CD4-positive, alpha-beta T cell treated with Interleukin-6 for 4 hours (primary cell): ENCODE measurements at regions not wholly inside any gene's neighbourhood (a gene's known extent, or its start where the extent isn't known, plus 50 kb on each side); places are given as distances from the start of the nearest gene placed in this dataset.
"Not testable (repeated sequence)": the region's sequence is repeated elsewhere in the genome, so short reads cannot be mapped to it uniquely, and the experiment has no call there.

Experiments
- DNase-seq: peaks from one replicate; pipeline ENCODE4 v3.0.0-alpha.2; 2020; ENCODE audit warnings: mixed read lengths

GRCh38 chr3:178141305-178141684, 394.9 kb upstream of the KCNMB2 start:
- DNase-seq = not testable (repeated sequence)

- DNase-seq = no peak
Observed at GRCh38 chr3:178146406-178146831, 389.8 kb upstream of the KCNMB2 start.

GRCh38 chr3:178147001-178147400, 389.2 kb upstream of the KCNMB2 start:
- DNase-seq = no peak

- no peak for DNase-seq
Observed at GRCh38 chr3:178152031-178152806, 384.0 kb upstream of the KCNMB2 start.

- no peak for DNase-seq
Observed at GRCh38 chr3:178152988-178153387, 383.2 kb upstream of the KCNMB2 start.

- no peak for DNase-seq
Observed at GRCh38 chr3:178155521-178155920, 380.7 kb upstream of the KCNMB2 start.

GRCh38 chr3:178156301-178156700, 379.9 kb upstream of the KCNMB2 start:
- DNase-seq = no peak

- DNase-seq = no peak
Observed at GRCh38 chr3:178159691-178160220, 376.5 kb upstream of the KCNMB2 start.

- no peak for DNase-seq
Observed at GRCh38 chr3:178169421-178169820, 366.8 kb upstream of the KCNMB2 start.

- no peak for DNase-seq
Observed at GRCh38 chr3:178170698-178171535, 365.3 kb upstream of the KCNMB2 start.

GRCh38 chr3:178172121-178172520, 364.1 kb upstream of the KCNMB2 start:
- no peak for DNase-seq

GRCh38 chr3:178174201-178174915, 361.9 kb upstream of the KCNMB2 start:
- DNase-seq = no peak

- no peak for DNase-seq
Observed at GRCh38 chr3:178181088-178181487, 355.1 kb upstream of the KCNMB2 start.

- DNase-seq = no peak
Observed at GRCh38 chr3:178181784-178182183, 354.5 kb upstream of the KCNMB2 start.

- DNase-seq = no peak
Observed at GRCh38 chr3:178182337-178182779, 353.9 kb upstream of the KCNMB2 start.

GRCh38 chr3:178184833-178185232, 351.4 kb upstream of the KCNMB2 start:
- no peak for DNase-seq

- DNase-seq = no peak
Observed at GRCh38 chr3:178186666-178187065, 349.6 kb upstream of the KCNMB2 start.

- no peak for DNase-seq
Observed at GRCh38 chr3:178189854-178190253, 346.4 kb upstream of the KCNMB2 start.

- no peak for DNase-seq
Observed at GRCh38 chr3:178193846-178194245, 342.4 kb upstream of the KCNMB2 start.

GRCh38 chr3:178194539-178194938, 341.7 kb upstream of the KCNMB2 start:
- no peak for DNase-seq

GRCh38 chr3:178195824-178196223, 340.4 kb upstream of the KCNMB2 start:
- DNase-seq = no peak

- DNase-seq = no peak
Observed at GRCh38 chr3:178198329-178198728, 337.9 kb upstream of the KCNMB2 start.

- DNase-seq = no peak
Observed at GRCh38 chr3:178200316-178200715, 335.9 kb upstream of the KCNMB2 start.
